ENCODE measurements at regions not wholly inside any gene's neighbourhood (a gene's known extent, or its start where the extent isn't known, plus 50 kb on each side); places are given as distances from the start of the nearest gene placed in this dataset.
A peak's percentile ranks its signal among the peaks of the same experiment; 100 is the strongest.

DNA sequence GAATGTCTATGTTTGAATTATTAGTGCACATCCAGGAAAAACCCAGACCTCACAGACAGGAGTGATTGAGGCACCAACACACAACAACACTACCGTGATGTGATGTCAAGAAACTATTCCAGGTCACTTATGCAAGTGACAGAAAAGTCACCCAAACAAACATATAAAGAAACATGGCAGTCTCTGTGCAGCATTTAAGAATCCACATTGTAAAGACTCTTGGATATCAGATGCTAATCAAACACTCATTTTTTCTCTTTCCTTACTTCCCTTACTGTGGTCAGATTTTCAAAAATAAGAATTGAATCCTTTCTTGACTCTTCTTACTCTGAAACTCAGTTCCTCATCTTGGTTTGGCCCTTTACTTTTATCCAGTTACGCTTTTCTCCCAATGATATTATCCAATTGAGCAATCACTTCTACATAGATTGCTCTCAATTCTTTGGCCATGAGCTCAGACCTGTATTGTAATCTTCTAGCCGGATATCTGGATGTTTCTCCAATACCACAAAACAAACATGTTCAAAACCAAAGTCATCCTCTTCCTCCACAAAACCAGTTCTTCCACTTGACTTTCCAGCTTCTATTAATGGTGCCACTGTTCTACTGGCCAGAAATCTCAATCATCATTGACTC, 115.4 kb downstream of the DUSP6 start:
- no peaks in the 10 kb centered on the region for H3K27me3 ChIP-seq
- DNase-seq (no peak), ATAC-seq (no peak)
- H3K27ac ChIP-seq: peak overlapping the region in 1 of 12 donors; percentile 34
- peaks cover 0 to 5% (median 0%) of the 10 kb centered on the region in 12 donors for H3K9me3 ChIP-seq
- H3K4me3 ChIP-seq: no peak overlapping the region
- intact Hi-C loops (cut with DNase I): loop anchor here in 3 of 10 donors (5.0 to 10.0 kb wide), 2 partner anchors 60 to 108 kb away; no protein-coding TSS in a partner anchor
- 90 to 95% (median 91%) methylated on average over 3 of the region's 3 CpGs for WGBS, 4 donors
- H3K36me3 ChIP-seq: no peaks in the 10 kb centered on the region
- H3K4me1 ChIP-seq: peaks cover 0 to 39% (median 21%) of the 10 kb centered on the region in 12 donors
- TF ChIP-seq, protein P1, sequence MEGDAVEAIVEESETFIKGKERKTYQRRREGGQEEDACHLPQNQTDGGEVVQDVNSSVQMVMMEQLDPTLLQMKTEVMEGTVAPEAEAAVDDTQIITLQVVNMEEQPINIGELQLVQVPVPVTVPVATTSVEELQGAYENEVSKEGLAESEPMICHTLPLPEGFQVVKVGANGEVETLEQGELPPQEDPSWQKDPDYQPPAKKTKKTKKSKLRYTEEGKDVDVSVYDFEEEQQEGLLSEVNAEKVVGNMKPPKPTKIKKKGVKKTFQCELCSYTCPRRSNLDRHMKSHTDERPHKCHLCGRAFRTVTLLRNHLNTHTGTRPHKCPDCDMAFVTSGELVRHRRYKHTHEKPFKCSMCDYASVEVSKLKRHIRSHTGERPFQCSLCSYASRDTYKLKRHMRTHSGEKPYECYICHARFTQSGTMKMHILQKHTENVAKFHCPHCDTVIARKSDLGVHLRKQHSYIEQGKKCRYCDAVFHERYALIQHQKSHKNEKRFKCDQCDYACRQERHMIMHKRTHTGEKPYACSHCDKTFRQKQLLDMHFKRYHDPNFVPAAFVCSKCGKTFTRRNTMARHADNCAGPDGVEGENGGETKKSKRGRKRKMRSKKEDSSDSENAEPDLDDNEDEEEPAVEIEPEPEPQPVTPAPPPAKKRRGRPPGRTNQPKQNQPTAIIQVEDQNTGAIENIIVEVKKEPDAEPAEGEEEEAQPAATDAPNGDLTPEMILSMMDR (IDR thresholded peaks at IDR 0.05): no peak

DNA sequence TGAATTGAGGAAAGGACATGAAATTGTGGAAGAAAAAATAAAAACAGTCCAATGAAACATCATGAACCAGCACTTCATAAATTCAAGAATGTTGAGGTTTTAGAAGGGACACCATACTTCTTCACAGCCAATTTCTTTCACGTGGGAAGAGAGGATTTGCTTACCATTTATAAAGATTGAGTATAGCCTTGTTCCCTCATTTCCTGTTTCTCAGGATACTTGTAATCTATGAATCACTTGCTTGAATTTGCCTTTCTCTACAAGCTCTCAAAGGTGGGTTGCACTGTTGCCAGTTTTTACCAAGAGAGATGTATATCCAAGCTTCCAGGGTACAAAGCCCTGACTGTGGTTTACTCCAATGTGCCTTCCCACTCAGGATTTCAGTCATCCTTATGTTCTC, 116.1 kb downstream of the DUSP6 start:
- H3K9me3 ChIP-seq: peaks cover 0 to 2% (median 0%) of the 10 kb centered on the region in 12 donors
- intact Hi-C loops (cut with DNase I): loop anchor here in 3 of 10 donors (5.0 to 10.0 kb wide), 2 partner anchors 59 to 109 kb away; no protein-coding TSS in a partner anchor
- peak overlapping the region in 3 of 12 donors; percentile 4 to 67 (median 61) for H3K27ac ChIP-seq
- peaks cover 0 to 39% (median 21%) of the 10 kb centered on the region in 12 donors for H3K4me1 ChIP-seq
- no peaks in the 10 kb centered on the region for H3K27me3 ChIP-seq
- no peak for ATAC-seq
- 42 to 62% (median 50%) methylated on average over 1 of the region's 1 CpG for WGBS, 4 donors
- TF ChIP-seq POLR2A (IDR thresholded peaks at IDR 0.05): no peak
- TF ChIP-seq, protein P1 (IDR thresholded peaks at IDR 0.05): no peak
- no peak overlapping the region for H3K4me3 ChIP-seq
- no peak for DNase-seq
- no peaks in the 10 kb centered on the region for H3K36me3 ChIP-seq

DNA sequence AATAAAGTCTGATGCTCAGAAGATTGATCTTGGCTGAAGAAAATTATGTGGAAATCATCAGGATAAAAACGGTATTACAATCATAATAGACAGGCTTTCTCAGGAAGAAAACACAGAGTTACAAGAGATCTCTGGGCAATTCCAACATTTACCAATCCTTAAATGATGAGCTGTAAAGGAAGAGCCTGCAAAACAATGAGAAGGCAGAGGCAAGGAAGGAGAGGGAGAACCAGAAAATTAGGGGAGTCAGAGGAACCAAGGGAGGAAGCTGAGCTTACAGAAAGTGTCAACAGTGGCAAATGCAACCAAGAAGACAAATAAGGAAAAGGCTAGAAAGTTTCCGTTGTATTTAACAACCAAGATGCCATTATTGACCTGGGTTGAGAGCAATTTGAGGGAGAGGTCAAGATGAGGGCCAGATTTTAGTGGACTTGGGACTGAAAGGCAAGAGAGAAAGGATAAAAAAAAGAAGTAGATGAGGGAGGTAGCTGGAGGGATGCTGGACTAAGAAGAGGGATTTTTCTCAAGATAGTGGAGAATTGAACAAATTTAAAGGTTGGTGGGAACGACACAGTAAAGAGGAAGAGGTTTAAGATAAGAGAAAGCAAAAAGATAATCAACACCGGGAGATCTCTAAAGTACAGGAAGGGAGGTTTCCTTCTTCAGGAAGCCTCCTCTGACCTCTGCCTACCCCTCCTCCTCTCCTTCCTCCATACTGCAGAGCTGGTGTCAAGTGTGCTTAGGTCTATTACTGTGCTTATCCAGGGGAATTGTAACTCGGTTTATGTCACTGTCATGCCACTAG, 116.9 kb downstream of the DUSP6 start:
- WGBS, 4 donors: 32 to 35% (median 33%) methylated on average over 5 of the region's 5 CpGs
- TF ChIP-seq, protein P1 (IDR thresholded peaks at IDR 0.05): peak in 1 of 12 donors; percentile 18
- no peak for TF ChIP-seq POLR2A (IDR thresholded peaks at IDR 0.05)
- H3K4me1 ChIP-seq: peaks cover 0 to 39% (median 23%) of the 10 kb centered on the region in 12 donors
- no peaks in the 10 kb centered on the region for H3K36me3 ChIP-seq
- DNase-seq (no peak), ATAC-seq (peak in 2 of 4 donors; percentile 66 to 79)
- H3K27me3 ChIP-seq: no peaks in the 10 kb centered on the region
- H3K9me3 ChIP-seq: no peaks in the 10 kb centered on the region
- H3K27ac ChIP-seq: peak overlapping the region in 7 of 12 donors; percentile 3 to 67 (median 51)
- H3K4me3 ChIP-seq: no peak overlapping the region
- intact Hi-C loops (cut with DNase I): loop anchor here in 3 of 10 donors (5.0 to 10.0 kb wide), 2 partner anchors 58 to 109 kb away; no protein-coding TSS in a partner anchor

All from heart left ventricle (tissue), 16 donors.